GM18526 (cell line): ENCODE measurements at regions not wholly inside any gene's neighbourhood (a gene's known extent, or its start where the extent isn't known, plus 50 kb on each side); places are given as distances from the start of the nearest gene placed in this dataset.

Experiments used
- POLR2A ChIP-seq: IDR thresholded peaks from 3 replicates; pipeline ENCODE4 v1.6.1; 2011; ENCODE audit not compliant: insufficient read length; ENCODE audit errors: extremely low read depth

DNA sequence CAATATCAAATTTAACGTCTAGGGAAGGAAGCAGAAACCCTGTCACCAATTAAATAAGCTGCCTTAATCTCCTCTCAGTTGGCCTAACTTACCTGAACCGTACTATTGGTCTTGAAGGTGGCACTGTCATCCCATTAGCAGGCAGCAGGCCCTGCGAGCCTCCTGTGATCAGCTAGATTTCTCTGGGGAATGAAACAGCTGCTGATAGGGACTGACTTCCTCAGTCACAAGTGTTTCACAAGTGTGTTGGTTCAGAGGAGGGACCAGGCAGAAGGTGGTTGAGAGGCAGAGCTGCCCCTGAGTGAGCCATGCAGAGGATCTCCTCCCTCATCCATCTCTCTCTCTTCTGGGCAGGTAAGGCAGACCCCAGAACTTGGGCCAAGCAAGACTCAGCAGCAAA lies 166.8 kb downstream of the DAD1 start:
- no peak for TF ChIP-seq POLR2A

DNA sequence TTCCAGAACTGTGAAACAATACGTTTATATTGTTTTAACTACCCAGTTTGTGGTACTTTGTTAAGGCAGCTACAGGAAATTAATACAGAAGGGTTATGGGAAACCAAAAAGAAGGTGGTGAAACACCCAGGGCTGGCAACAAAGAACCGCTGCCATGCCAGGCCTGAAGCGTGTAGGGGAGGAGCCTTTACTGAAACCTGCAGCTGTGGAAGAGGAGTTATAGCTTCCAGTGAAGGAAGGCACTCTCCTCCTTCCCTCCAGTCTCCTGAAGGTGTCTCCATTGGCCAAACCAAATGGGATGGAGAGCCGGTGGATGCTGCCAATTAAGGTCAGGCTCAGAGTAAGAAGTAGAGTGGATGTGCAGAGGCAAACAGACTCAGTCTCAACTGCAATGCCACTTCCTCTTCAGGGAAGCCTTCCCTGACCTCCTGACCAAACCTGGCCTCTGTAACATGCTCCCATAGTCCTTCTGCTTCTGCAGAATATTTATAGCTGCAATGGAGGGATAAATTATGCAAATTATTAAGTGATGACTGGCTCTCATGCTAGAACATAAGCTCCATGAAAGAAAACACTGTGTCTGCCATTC lies 168.3 kb downstream of the DAD1 start:
- TF ChIP-seq POLR2A, result no peak

DNA sequence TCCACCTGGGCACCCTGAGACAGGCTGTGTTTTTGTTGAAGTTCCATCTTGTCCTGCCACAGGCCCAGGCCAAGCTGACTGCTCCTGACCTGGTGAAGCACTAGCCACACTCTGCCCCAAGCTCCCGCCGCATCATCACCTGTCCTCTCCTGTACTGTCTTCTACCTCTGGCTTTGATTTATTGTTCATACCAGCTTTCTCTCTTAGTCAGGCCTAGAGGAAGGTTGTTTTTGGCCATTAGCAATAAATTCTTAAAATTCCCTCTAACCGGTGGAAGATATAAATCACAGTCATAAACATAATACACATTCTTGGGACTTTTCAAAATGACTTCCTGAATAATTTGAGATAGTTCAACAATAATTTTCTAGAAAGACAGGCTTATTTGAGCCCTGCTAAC lies 169.4 kb downstream of the DAD1 start:
- no peak for TF ChIP-seq POLR2A

DNA sequence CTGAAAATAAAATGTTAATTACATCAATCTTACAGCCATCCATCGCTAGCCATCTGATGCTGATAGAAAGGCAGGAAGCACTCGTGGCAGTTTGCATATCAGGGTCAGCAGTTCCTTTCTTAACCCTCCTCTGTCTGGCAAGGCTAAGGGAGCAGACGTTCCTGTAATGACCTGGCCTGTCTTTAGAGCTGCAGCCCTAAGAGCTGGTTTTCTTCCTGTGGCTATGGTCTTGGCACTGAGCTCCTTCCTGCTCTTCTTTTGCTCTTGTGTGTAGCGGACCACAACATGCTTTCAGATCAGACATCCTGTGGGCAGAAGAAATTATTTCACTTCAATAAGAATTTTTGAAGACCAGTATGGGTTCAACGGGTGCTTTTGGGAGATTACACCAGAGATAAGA lies 170.4 kb downstream of the DAD1 start:
- TF ChIP-seq POLR2A, result no peak

DNA sequence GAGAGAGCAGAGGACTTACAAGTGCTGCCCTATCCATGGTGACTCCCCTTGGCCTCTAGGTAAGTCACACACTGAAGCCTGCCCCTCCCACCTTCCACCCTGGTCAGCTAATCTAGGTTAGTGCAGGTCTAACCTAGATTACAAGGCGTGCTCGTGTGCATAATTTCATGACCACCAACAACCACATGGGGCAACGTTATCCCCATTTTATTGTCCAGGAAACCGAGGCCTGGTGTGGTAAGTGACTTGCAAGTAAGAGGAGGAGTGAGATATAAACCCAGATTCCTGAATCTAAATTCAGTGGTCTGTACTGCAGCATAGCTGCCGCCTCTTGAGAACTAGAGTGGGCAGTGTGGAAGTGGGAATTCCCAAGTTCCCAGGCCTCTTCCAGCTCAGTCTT lies 171.1 kb downstream of the DAD1 start:
- TF ChIP-seq POLR2A, result no peak

DNA sequence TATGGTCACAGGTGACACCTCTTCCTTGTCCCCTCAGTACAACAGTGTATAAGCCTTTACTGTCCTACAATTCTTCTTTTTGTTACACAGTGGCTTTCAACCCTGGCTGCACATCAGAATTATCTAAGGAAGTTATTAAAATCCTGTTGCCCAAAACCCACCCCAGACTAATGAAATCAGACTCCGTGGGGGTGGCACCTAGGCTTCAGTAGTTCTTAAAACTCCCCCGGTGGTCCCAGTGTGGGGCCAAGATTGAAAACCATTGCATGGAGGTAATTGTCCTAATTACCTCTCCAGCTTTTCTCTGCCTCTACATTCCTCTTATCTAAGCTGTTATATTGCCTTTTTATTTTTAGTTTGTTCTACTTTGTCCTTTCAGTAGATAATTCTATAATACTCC lies 172.8 kb downstream of the DAD1 start:
- no peak for TF ChIP-seq POLR2A

DNA sequence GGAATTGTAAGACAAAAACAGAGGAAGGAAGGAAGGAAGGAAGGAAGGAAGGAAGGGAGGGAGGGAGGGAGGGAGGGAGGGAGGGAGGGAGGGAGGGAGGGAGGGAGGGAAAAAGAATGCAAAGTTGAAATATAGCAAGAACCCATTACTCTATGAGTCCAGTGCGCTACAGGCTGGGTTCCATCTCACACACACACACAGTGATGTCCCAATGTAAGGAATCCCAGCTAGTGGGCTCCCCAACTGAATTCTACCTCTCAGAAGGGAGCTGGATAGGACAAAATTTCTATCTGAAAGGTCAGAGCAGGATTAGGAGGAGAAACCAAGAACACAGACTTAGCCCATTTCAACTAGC lies 173.4 kb downstream of the DAD1 start:
- TF ChIP-seq POLR2A, result no peak

DNA sequence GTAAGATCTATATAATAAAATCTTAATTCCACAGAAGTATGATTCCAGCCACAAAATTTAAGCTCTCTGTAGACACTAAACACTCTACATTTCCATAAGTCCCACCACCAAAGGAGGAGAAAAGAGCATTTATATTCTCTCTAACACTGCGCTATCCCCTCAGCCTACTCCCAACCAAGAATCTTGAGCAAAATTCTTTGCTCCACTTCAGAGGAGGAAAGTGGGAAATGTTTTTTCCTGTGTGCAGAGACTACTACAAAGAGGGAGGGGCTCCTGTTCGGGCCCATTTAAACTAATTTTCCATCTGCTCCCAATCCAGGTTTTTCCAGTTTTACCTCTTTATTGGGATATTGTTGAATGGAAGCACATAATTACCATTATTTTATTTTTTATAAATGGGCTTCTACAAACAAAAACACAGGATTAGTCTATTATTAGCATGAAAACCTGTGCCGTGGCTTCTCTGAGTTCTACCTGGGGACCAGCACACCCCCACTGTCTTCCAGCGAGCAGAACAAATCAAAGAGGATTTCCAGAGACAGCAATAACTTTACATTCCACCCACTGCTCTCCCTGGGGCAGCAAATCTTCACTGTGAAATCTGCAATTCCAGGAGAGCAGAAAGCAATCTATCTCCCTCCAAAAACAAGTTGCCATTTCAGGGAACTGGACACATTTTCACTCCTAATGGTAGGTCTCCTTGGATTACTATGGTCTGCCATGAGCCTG lies 174.0 kb downstream of the DAD1 start:
- TF ChIP-seq POLR2A, result no peak

DNA sequence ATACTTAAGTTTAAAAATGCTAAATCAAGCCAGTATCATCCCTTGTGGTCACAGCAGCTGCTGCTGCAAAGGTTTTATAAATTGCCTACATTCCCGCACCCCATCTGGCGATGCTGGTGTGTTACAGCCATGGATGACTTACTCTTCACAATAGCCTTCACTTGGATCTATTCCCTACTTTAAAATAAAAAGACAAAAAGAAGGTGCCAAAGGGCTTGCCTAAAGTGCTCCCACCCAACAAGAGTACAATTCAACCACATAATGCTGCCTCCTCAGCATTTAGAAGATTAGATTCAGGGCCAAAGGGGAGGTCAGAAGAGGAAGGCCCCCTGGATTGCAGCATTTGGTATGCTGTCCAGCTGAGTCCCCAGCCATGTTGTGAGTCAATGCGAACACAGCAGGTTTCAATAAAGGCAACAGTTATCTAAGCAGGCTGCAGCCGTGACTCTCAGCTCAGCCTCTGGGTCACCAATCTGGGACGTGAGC lies 176.1 kb downstream of the DAD1 start:
- TF ChIP-seq POLR2A, result no peak

DNA sequence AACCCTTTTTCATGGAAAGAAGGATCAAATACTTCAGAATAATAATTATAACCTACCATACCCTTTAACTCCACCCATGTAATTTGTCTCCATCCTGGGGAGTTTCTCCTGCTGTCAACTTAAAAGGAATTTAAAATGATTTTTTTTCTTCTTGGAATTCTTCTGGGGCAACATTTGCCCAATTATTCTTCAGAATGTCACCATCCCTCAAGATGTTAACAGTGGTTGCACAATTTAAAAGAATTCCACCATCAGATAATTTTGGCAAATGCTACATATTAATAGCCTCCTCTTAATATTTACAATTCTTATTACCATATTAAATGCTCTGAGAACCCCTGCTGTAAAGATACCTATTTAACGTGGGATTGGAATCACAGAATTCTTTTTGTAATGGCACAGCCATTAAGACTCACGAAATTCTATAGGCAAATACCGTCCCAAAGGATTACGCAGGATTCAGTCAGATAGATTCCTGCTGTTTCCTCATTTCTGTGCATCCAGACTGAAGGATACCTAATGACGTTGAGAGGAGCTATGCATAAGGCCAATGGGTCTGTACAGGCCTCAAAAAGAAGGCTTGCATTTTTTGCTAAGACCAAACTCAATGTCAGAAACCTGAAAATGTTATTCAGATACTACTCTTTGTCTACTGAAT lies 177.5 kb downstream of the DAD1 start:
- TF ChIP-seq POLR2A, result no peak

DNA sequence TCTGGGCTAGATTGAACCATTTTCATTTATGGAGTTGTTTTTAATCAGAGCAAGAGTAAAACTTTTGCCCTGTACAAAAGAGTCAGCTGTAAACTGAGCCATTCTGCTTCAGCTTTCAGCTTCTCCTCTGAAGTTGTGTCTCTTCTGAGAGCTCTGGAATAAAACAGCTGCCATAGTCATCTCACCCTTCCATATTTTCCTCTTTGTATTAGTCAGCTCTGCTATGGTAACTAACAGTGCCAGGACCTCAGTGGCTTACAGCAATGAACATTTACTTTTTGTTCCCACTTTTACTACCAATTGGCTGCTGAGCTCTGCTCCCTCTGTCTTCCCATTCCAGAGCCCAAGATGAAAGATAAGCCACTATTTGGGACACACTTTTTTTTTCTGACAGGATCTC lies 178.5 kb downstream of the DAD1 start:
- no peak for TF ChIP-seq POLR2A

DNA sequence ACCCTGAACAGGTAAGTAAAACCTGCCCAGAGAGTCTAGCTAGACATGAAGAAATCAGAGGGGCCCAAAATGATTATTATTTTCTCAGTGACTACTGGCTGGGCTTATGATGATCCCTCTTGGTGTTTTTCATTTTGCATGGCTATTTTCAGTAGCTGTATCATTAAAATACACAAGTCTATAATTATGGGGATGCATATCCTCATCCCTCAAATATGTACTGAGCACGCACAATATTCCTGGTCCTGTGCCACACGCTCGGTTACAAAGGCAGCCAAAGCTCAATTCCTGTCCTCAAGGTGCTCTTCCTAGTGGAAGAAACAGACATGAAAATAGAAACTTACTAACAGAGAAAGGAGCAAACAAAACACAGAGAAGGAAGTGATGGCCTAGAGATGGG lies 180.0 kb downstream of the DAD1 start:
- no peak for TF ChIP-seq POLR2A

DNA sequence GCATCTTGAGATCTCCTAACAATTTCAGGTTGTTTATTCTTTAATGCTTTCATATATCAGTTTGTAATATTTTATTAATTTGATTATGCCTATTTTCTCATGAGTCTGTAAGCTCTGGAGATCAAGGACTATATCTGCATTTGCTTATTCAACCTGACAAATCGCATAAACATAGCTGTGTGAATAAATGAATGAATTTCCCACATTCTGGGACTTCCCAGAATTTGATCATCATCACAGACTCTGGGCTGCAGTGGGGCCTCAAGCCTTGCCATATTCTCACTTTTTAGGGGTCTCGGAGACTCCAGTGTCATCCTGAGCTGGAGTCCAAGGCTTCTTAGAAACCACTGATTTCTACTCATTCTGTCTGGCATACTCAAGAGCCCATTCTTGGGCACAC lies 180.5 kb downstream of the DAD1 start:
- no peak for TF ChIP-seq POLR2A

DNA sequence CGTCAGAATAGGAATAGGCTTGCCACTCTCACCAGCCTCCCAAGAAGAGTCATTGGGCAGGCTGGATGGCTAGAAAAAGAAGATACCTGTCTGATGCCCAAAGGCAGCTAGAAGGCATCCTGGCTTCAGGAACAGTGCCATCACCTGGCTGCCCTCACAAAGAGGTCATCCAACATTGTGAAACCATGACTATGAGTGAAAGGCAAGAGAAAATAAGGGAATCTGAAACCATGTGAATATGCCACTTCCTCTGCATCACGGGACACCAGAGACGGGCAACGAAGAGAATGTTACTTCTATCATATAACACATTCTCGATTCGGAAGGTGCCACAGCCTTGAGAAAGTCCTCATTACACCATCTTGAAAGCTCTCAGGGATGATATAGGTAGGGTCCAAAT lies 182.0 kb downstream of the DAD1 start:
- no peak for TF ChIP-seq POLR2A

DNA sequence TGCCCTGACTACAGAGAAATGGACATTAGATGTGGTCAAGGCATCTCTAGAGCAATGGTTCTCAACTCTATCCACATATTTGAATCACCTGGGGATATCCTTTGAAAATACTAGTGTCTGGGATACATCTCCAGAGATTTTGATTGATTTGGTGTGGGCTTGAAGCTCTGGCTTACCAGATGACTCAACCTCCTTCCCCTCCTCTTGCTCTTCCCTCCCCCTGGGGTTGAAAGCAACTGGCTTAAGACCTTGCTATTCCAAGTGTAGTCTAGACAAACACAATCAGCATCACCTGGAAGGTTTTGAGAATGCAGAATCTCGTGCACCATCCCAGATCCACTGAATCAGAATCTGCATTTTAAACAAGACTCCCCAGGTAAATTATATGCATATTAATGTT lies 183.8 kb downstream of the DAD1 start:
- no peak for TF ChIP-seq POLR2A

DNA sequence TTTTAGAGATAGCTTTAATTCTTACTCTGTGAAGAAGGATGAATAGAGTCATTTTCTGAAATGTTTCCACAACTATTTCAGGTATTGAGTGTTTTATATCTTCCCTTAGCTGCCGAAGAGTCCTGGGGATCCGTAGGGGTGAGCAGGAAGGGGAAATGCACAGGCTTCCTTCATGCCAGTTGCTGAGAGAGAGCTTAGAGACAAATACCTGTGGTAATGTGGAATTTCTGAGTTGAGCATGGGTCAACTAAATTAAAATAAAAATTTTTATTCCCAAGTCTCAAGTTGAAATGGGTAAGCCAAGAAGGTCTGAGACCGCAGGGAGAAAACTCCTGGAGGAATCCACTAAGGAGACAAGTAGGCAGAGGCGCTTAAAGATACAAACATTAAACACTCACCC lies 185.7 kb downstream of the DAD1 start:
- TF ChIP-seq POLR2A, result no peak
